HepG2 (cell line): ENCODE measurements at regions not wholly inside any gene's neighbourhood (a gene's known extent, or its start where the extent isn't known, plus 50 kb on each side); places are given as distances from the start of the nearest gene placed in this dataset.

Experiments used
- NFE2 ChIP-seq: sonication (generic); formaldehyde crosslinking; IDR thresholded peaks from 2 replicates; pipeline ENCODE4 v1.4.0; 2020; ENCODE audit warnings: missing genetic modification reagents
- ZNF232 ChIP-seq: sonication (generic); formaldehyde crosslinking; IDR thresholded peaks from 2 replicates; pipeline ENCODE4 v1.4.0; 2020; ENCODE audit warnings: missing genetic modification reagents, borderline replicate concordance
- TF ChIP-seq, protein P1 (sequence below): sonication (generic); formaldehyde crosslinking; IDR thresholded peaks from 2 replicates; pipeline ENCODE4 v1.5.0; 2020; ENCODE audit warnings: mild to moderate bottlenecking, missing genetic modification reagents, moderate library complexity

GRCh38 chr16:80468029-80468428 is 72.8 kb upstream of the DYNLRB2 start:
- no peak for TF ChIP-seq NFE2
- TF ChIP-seq ZNF232: no peak
- TF ChIP-seq, protein P1, sequence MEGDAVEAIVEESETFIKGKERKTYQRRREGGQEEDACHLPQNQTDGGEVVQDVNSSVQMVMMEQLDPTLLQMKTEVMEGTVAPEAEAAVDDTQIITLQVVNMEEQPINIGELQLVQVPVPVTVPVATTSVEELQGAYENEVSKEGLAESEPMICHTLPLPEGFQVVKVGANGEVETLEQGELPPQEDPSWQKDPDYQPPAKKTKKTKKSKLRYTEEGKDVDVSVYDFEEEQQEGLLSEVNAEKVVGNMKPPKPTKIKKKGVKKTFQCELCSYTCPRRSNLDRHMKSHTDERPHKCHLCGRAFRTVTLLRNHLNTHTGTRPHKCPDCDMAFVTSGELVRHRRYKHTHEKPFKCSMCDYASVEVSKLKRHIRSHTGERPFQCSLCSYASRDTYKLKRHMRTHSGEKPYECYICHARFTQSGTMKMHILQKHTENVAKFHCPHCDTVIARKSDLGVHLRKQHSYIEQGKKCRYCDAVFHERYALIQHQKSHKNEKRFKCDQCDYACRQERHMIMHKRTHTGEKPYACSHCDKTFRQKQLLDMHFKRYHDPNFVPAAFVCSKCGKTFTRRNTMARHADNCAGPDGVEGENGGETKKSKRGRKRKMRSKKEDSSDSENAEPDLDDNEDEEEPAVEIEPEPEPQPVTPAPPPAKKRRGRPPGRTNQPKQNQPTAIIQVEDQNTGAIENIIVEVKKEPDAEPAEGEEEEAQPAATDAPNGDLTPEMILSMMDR (CRISPR knock-in tag): no peak
